HG02763 (cell line): ENCODE measurements at regions not wholly inside any gene's neighbourhood (a gene's known extent, or its start where the extent isn't known, plus 50 kb on each side); places are given as distances from the start of the nearest gene placed in this dataset.
"Not testable (repeated sequence)": the region's sequence is repeated elsewhere in the genome, so short reads cannot be mapped to it uniquely, and the experiment has no call there.

Experiments used
- ATAC-seq: cut with Tn5 transposase; IDR thresholded peaks from one replicate; pipeline ENCODE4 v1.9.1; 2021; ENCODE audit warnings: mild to moderate bottlenecking, moderate library complexity; ENCODE audit not compliant: unreplicated experiment

DNA sequence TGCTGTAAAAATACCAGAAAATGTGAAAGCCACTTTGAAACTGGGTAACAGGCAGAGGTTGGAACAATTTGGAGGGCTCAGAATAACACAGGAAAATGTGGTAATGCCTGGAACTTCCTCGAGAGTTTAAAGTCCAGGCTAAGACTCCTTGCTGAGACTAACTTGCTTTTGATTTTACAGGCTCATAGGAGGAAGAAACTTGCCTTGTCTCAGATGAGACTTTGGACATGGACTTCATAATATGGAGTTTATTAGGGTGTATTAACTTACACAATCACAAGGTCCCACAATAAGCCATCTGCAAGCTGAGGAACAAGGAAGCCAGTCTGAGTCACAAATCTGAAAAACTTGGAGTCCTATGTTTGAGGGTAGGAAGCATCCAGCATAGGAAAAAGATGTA, 293.4 kb upstream of the TMEFF2 start:
- not testable (repeated sequence) for ATAC-seq

DNA sequence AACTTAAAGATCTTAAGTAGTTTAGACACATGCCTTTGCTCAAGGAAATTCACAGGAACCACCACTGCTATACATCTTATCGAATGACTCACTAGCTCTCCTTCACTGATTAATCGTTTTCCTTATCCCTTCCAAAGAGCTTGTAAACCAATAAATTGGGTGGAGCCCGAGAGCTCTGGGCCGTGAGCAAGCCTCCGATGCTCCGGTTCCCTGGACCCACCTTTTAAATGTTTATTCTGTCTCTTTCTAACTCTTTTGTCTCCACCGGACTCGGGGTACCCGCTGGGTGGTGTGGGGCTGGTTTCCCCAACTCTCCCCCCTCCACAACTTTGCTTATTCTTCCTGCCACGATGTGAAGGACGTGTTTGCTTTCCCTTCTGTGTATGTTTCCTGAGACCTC, 292.9 kb upstream of the TMEFF2 start:
- ATAC-seq: no peak

DNA sequence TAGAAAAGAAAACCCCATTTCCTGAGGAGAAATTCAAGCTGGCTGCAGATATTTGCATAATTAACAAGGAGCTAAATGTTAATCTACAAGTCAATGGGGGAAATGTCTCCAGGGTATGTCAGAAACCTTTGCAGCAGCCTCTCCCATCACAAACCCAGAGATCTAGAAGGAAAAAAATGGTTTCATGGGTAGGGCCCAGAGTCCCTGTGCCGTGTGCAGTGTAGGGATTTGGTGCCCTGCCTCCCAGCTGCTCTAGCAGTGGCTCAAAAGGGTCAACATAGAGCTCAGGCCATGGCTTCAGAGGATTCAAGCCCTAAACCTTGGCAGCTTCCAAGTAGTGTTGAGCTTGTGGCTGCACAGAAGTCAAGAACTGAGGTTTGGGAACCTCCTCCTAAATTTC, 290.2 kb upstream of the TMEFF2 start:
- ATAC-seq: no peak

GRCh38 chr2:192480984-192481383, 286.3 kb upstream of the TMEFF2 start:
- no peak for ATAC-seq

- ATAC-seq: no peak
Observed at GRCh38 chr2:192473331-192473730, 278.6 kb upstream of the TMEFF2 start.

GRCh38 chr2:192471982-192472381, 277.2 kb upstream of the TMEFF2 start:
- ATAC-seq: no peak

- ATAC-seq: no peak
Observed at GRCh38 chr2:192469612-192470011, 274.9 kb upstream of the TMEFF2 start.

DNA sequence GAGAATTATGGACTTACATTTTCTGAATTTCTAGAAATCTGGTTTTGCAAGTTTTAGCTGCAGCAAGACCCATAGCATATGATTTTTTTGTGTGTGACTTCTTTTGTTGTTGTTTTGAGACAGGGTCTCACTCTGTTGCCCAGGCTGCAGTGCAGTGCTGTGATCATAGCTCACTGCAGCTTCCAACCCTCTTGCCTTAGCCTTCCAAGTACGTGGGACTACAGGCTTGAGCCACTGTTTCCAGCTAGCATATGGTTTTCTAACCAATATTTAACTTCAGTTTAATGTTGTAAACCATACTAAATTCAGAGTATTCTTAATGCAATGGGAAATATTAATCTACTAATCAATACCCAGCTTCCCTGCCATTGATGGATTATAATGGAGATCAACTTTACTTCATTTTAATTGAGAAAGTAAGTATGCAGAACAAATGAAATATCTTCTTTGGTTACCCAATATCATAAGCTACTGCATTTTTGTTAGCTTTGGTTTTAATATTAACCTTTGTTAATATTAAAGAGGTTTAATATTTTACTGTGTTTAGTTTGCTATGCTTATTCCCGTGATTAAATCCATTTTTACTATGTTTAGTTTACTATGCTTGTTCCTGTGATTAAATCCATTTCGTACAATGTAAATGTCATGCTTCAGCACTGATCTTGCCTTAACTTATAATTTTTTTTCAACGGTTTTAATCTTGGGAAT, 273.4 kb upstream of the TMEFF2 start:
- no peak for ATAC-seq

DNA sequence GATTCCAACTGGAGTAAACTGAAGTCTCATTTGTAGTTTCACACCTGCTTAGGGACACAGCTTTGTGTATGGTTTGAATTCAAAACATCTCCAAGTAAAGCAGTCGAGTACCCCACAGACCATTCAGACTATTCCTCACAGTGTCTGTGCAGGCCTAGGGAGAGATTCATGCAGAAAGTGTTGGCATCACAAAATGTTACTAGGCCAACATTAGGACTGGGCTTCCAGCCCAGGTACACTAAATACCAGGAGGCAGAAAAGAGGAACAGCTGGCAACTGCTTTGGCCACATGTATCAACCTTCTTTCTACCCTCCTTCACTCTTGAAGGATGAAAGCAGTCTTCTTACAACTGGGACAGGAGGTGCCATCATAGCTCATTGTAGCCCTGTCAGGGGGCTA, 270.4 kb upstream of the TMEFF2 start:
- ATAC-seq: no peak

DNA sequence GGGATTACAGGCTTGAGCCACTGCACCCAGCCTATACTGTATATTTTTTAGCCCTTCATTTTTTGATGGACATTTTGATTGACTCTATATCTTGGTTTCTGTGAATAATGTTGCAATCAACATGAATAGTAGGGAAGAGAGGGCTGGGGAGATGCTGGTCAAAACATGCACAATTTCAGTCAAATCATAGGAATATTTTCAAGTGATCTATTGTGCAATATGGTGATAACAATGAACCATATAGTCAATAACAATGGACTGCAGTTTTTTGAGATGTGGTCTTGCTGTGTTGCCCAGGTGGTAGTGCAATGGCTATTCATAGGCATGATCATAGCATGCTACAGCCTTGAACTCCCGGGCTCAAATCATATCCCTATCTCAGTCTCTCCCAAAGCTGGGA, 264.7 kb upstream of the TMEFF2 start:
- ATAC-seq: no peak

DNA sequence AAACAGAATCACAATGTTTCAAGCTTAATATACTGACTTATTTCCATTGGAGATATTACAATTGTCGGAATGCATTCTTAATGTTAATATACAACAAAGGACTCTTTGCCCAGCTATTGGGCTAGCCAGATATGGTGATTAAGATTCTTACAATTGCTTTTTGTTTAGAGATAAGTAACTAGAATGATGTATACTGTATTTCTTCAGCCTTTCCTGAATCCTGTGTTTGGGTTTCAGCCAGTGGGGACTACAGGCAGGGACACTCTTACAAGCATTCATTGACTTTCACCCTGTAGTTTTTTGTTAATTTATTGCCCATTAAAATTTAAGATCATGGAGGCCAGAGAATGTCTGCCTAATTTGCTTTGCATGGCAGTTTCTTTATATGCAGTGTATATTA, 254.1 kb upstream of the TMEFF2 start:
- ATAC-seq: no peak

- ATAC-seq: no peak
Observed at GRCh38 chr2:192444286-192444838, 249.6 kb upstream of the TMEFF2 start.

GRCh38 chr2:192443831-192444230, 249.1 kb upstream of the TMEFF2 start:
- no peak for ATAC-seq

DNA sequence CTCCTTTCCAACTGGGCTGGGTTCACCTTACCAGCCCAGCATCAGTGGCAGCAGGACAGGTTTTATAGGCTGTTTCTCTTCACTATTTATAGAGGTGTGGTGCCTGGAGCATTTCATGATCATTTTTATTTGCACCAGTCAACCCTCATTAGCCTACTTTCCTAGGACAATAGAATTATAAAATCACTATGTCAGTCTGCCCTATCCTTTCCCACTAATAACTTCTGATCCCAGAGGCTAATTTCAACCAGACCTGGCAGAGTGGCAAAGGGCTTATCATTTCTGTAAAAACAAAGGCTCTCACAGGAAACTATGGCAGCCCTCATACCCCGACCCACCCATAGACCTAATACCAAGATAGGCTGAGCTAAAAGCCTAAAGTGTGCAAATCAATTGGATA, 243.5 kb upstream of the TMEFF2 start:
- ATAC-seq: no peak

- no peak for ATAC-seq
Observed at GRCh38 chr2:192437653-192438052, 242.9 kb upstream of the TMEFF2 start.

DNA sequence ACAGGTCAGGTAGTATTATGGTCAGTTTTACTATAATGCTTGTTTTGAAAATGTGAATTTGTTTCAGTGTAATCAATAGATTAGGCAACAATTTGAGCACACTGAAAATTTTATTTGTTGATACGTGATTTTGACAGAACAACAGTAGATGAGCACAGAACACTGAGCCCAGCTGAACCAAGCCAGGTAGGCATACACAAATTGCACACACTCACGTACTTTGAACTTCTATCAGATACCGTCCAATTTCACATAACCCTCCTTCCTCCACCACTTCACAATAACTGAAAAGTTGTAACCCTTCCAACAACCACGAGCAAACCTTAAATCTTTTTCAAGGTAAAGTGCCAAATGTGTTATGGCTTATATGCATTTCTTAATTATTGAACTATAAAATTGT, 229.5 kb upstream of the TMEFF2 start:
- no peak for ATAC-seq

DNA sequence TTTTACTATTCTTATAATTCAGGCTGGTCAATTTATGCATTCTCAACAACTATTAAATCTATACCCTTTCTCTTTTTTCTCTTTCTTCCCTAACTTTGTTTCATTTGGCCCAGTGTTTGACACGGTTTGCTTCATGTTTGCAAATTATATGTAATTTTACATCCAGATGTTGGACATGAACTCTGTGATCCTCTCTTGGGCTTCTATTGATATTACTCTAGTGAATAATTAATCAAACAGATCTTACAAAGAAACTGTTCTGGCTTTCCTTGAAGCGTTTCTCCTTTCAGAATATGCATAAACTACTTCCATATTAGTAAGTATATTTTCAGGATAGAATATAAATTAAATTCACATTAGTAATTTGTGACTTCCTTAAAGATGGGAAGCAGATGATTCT, 225.1 kb upstream of the TMEFF2 start:
- ATAC-seq: no peak

GRCh38 chr2:192416060-192416459, 221.3 kb upstream of the TMEFF2 start:
- no peak for ATAC-seq

- no peak for ATAC-seq
Observed at GRCh38 chr2:192414794-192415193, 220.1 kb upstream of the TMEFF2 start.

DNA sequence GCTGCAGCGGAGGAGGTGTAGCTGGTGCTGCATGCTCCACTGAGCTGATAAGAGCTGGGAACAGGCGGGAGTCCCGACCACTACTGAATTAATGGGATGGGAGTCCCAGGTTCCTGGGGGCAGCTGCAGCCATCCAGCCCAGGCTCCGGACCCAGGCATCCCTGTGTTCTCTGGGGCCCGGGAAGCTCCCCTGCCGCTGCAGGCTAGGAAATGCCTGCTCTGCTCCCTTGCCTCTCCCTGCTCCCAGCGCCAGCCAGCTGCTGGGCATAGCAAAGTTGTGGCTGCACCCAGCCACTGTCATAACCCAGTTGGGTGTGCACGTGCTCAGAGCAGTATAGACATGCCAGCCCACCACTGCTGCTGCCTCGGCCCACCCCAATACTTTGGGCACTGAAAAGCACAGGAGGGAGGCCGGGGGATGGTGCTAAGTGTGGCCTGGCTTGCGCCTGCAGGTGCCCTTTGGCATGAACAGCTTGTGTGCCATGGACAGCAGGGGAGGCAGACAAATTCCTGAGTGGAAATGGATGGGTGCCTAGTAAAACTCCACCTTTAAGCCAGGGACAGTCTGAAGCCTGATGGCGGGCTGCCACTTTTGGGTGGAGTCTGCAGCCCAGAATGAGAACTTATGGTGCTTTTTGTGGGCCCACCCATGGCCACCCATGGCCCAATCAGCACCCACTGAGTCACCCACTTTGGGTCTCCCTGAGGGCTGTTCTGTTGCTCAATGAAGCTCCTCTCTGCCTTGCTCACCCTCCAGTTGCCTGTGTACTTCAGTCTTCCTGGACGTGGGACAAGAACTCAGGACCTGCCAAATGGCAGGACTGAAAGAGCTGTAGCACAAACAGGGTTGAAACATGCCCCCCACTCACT, 219.3 kb upstream of the TMEFF2 start:
- ATAC-seq: no peak

DNA sequence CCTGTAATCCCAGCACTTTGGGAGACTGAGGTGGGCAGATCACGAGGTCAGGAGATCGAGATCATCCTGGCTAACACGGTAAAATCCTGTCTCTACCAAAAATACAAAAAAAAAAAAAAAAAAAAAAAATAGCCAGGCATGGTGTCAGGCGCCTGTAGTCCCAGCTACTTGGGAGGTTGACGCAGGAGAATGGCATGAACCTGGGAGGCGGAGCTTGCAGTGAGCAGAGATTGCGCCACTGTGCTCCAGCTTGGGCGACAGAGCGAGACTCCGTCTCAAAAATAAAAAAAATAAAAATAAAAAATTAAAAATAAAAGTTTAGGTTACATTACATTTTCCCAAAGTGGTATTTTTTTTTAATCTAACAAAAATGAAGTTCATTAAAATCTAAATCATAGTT, 218.1 kb upstream of the TMEFF2 start:
- not testable (repeated sequence) for ATAC-seq

GRCh38 chr2:192412394-192412793, 217.7 kb upstream of the TMEFF2 start:
- ATAC-seq: no peak
